ENCODE measurements at regions not wholly inside any gene's neighbourhood (a gene's known extent, or its start where the extent isn't known, plus 50 kb on each side); places are given as distances from the start of the nearest gene placed in this dataset.
"Not testable (repeated sequence)": the region's sequence is repeated elsewhere in the genome, so short reads cannot be mapped to it uniquely, and the experiment has no call there.

- FAIRE-seq = no peak
Measured at GRCh38 chr13:50460358-50460757, 383.1 kb downstream of the DLEU7 start.

GRCh38 chr13:50461189-50461588 is 382.3 kb downstream of the DLEU7 start:
- no peak for FAIRE-seq

- FAIRE-seq = no peak
Measured at GRCh38 chr13:50463719-50464118, 379.8 kb downstream of the DLEU7 start.

GRCh38 chr13:50464349-50465251 is 378.9 kb downstream of the DLEU7 start:
- FAIRE-seq = no peak

- FAIRE-seq = no peak
Measured at GRCh38 chr13:50466456-50466855, 377.0 kb downstream of the DLEU7 start.

GRCh38 chr13:50467156-50468110 is 376.1 kb downstream of the DLEU7 start:
- FAIRE-seq = no peak

- FAIRE-seq = no peak
Measured at GRCh38 chr13:50468849-50469669, 374.4 kb downstream of the DLEU7 start.

GRCh38 chr13:50473050-50473449 is 370.4 kb downstream of the DLEU7 start:
- FAIRE-seq = not testable (repeated sequence)

- FAIRE-seq = no peak
Measured at GRCh38 chr13:50474088-50474662, 369.3 kb downstream of the DLEU7 start.

GRCh38 chr13:50476577-50477285 is 366.8 kb downstream of the DLEU7 start:
- no peak for FAIRE-seq

GRCh38 chr13:50481936-50482335 is 361.6 kb downstream of the DLEU7 start:
- FAIRE-seq = peak; percentile 58

- FAIRE-seq = no peak
Measured at GRCh38 chr13:50483416-50483815, 360.1 kb downstream of the DLEU7 start.

- FAIRE-seq = no peak
Measured at GRCh38 chr13:50484472-50485113, 358.9 kb downstream of the DLEU7 start.

- FAIRE-seq = no peak
Measured at GRCh38 chr13:50485979-50486935, 357.2 kb downstream of the DLEU7 start.

- FAIRE-seq = no peak
Measured at GRCh38 chr13:50493683-50494082, 349.8 kb downstream of the DLEU7 start.

- no peak for FAIRE-seq
Measured at GRCh38 chr13:50494138-50494537, 349.4 kb downstream of the DLEU7 start.

GRCh38 chr13:50503212-50503611 is 340.3 kb downstream of the DLEU7 start:
- FAIRE-seq = not testable (repeated sequence)

GRCh38 chr13:50509167-50509566 is 334.3 kb downstream of the DLEU7 start:
- FAIRE-seq = no peak

GRCh38 chr13:50509771-50510441 is 333.6 kb downstream of the DLEU7 start:
- no peak for FAIRE-seq
